HG03025 (cell line): ENCODE measurements at regions not wholly inside any gene's neighbourhood (a gene's known extent, or its start where the extent isn't known, plus 50 kb on each side); places are given as distances from the start of the nearest gene placed in this dataset.
"Not testable (repeated sequence)": the region's sequence is repeated elsewhere in the genome, so short reads cannot be mapped to it uniquely, and the experiment has no call there.

Experiments used
- ATAC-seq: cut with Tn5 transposase; IDR thresholded peaks from one replicate; pipeline ENCODE4 v1.9.1; 2021; ENCODE audit warnings: mild to moderate bottlenecking, moderate library complexity; ENCODE audit not compliant: unreplicated experiment, low FRiP score

DNA sequence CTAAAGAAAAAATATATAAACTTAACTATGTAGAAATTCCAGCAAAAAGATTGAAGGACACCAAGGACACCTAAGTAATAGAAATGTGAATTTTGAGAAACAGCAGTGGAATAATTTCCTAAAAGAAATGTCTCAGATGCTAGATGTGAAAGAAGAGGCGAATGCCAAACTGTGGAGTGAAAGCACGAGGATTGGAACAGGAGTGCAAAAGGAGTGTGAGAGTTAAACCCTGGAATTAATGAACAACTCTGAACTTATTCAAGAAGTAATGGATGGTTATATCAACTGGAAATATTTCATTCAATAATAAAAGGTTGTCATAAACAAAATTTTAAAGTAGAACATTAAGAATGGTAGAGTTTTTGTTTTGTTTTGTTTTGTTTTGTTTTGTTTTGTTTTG, 78.5 kb upstream of the SGIP1 start:
- ATAC-seq: no peak

DNA sequence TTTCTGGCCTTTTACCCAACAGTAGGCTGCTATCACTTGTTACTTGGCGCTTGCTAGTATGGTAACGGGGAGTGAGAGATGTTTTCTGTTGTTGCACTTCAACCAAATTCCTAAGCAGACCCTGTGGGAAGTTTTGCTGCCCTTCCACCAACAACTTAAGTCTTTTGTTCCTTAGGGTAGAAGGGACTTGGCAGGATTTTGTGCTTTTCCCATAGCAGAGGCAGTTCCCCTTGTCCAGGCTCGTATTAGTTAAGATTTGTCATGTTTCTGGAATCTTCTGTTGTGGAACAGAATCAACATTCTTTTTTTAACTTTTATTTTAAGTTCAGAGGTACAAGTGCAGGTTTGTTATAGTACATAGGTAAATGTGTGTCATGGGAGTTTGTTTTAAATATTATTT, 73.2 kb upstream of the SGIP1 start:
- no peak for ATAC-seq

DNA sequence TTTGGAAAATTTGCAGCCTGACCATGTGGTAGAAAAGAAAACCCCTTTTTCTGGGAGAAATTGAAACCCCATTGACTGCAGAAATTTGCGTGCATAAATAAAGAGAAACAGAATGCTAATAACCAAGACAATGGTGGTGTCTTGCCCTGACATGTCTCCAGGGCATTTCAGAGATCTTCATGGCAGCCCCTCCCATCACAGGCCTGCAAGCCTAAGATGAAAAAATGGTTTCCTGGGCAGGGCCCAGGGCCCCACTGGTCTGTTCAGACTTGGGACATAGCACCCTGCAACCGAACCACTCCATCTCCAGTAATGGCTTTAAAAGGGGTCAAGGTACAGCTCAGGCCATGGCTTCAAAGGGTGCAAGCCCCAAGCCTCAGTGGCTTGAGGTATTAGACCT, 71.6 kb upstream of the SGIP1 start:
- ATAC-seq: no peak

DNA sequence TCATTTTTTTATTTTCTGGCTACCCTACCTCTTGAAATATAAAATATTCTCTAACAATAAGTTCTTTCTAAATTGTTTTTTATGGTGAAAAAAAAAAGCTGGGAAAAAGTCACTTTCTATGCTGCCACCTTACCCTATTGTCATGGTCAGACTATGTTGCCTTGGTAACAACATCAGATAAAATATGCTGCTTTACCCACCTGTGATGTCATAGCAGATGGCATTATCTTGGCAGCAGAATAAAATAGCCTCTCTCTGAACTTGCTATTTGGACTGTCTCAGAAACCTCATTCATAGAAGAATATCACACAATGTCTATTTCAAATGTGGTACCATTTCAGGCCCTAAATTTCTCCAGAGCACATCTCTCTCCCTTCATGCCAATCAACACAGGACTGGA, 69.6 kb upstream of the SGIP1 start:
- no peak for ATAC-seq

DNA sequence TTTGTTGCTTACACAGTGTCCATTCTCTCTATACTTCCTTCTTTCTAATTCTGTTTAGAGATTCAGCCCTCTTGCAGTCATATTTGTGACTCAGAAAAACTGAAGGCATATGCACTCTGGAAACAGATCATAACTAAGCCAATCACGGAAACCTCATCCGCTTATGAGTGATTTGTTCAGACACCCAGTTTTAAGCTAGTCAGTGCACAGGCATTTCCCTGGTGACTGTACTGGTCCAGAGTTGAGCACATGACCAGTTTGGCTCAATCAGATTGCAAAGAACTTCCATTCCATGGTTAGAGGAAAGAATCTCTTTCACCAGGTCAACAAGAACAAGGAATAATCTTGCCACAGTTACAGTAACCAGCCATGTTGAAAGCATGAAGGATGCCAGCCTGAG, 69.2 kb upstream of the SGIP1 start:
- no peak for ATAC-seq

DNA sequence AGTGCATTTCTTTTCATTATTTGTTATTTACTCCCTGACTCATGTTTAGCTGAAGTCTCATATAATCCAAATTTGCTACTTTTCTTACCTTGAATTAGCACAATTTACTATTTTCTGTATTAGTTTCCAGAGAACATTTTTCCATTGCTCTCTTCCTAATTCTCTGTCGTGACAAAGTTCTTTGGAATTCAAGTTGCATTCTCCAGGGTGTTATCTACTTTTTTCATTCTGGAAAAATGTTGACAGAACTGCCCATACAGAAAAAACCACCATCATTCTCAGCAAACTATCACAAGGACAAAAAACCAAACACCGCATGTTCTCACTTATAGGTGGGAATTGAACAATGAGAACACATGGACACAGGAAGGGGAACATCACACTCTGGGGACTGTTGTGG, 67.3 kb upstream of the SGIP1 start:
- not testable (repeated sequence) for ATAC-seq

DNA sequence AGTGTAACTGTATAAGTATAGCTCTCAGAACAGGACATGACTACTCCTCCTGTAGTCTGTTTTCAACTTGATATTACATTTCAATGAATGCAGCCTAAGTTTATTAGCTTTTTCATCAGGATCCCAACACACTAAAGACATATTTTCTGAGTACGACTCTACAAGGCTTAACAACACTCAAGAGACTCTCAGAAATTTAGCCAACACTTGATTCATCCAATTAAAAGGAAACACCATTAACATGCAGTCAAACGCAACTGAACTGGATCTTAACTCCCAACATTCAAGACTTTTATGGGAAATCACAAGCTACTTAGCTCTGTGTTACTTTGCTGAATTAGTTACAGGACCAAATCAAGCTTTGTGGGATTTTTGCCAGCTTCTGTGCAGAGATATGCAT, 65.2 kb upstream of the SGIP1 start:
- ATAC-seq: no peak

DNA sequence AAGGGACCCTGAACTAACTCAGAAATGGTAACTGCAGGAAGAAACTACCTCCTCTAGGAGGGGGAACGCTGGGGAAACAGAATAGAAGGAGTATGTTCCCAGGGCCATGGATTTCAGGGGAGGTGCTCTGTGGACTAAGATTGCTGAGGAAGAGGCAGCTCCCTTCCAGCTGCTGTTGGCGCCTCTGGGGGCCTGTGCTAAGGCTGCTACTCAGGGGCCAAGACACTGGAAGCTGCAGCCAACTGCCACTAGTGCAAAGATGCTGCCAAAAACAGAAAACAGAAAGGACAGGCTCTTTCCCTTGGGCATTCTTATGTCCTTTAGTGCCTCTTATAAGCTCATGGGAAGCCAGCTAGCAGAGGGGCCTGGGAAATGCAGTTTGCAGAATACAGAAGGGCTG, 58.0 kb upstream of the SGIP1 start:
- no peak for ATAC-seq

DNA sequence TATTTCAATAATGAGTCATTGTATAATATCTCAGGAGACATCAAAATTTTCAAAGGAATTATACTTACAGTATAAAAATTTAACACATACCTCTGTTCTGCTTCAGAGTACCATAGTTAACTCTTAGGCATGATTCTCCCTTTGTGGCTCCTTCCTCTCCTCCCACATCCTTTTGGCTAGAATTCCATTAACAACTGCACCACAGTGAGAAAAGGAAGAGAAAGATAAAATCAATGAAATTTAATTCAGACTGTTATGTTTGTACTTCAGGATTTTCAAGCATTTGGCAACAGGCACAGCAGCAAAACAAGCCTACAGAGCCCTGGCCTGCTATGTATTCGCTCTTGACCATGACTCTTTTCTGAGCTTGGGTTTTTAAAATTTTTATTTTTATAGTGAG, 57.2 kb upstream of the SGIP1 start:
- ATAC-seq: no peak

DNA sequence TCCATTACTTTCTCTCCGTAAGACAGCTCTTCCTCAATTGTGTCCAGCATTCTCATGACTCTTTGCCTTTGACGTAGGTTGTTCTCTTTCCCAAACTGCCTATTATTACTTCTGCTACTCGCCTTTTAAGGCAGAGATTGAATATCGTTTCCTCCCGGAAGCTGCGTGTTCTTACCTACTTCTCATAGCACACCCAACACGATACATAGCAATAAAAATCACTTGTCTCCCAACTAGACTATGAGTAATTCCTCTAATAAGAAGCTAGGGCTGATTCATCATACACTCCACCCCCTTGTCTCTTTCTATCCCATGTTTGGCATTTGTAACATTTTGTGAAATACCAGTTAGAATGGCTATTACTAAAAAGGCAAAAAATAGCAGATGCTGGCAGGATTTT, 55.8 kb upstream of the SGIP1 start:
- ATAC-seq: no peak

DNA sequence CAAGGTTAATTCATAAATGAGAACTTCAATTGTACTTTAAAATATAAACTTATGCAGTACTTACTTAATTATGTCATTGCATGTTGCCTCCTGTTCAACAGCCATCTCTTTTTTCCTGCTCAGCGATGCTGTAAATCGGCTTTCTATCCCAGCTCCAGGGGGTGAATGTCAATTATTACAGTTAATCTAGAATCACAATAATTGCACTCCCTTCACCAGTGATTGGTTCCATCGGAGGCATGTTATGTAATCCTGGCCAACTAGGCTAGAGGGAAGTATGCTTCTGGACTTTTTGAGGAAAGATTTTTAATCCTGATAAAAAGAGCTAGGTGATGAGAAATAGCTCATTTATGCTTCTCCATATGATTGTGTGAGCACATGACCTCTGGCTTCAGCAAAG, 53.8 kb upstream of the SGIP1 start:
- ATAC-seq: no peak

DNA sequence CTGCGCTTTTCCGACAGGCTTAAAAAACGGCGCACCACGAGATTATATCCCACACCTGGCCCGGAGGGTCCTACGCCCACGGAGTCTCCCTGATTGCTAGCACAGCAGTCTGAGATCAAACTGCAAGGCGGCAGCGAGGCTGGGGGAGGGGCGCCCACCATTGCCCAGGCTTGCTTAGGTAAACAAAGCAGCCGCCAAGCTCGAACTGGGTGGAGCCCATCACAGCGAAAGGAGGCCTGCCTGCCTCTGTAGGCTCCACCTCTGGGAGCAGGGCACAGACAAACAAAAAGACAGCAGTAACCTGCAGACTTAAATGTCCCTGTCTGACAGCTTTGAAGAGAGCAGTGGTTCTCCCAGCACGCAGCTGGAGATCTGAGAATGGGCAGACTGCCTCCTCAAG, 52.7 kb upstream of the SGIP1 start:
- not testable (repeated sequence) for ATAC-seq
